ENCODE measurements at regions not wholly inside any gene's neighbourhood (a gene's known extent, or its start where the extent isn't known, plus 50 kb on each side); places are given as distances from the start of the nearest gene placed in this dataset.

DNA sequence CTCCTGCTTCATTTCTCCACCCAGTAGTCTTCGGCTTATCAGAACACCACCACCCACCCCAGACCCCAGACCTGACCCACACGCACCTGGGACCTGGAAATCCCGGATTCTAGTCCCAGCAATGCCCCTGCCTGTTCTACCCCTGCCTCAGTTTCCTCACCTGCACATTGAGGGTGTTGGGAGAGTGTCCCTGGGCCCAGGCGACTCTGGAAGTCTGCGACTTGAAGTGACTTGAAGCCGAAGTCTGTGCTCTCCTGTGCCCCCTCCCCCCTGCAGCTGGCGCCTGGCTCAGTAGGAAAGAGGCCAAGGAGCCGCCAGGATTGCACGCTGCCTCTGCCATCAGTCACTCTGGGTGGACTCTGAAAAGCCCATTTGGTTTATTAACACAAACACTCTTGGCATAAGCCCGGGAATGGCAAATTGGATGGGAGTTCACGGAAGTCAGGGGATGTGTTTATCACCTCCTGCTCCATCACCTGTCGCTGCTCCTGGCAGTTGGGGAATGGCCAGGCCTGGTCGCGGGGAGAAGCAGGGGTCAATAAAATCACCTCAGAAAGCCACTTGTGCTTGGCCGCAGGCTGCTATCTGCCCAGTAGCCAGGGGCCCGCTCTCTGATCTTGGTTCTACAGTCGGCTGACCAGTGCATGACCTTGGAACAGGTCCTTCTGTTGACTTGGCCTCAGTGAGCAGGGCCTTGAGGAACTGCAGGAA is 132.7 kb downstream of the ACTL8 start:
- TF ChIP-seq, protein P1, sequence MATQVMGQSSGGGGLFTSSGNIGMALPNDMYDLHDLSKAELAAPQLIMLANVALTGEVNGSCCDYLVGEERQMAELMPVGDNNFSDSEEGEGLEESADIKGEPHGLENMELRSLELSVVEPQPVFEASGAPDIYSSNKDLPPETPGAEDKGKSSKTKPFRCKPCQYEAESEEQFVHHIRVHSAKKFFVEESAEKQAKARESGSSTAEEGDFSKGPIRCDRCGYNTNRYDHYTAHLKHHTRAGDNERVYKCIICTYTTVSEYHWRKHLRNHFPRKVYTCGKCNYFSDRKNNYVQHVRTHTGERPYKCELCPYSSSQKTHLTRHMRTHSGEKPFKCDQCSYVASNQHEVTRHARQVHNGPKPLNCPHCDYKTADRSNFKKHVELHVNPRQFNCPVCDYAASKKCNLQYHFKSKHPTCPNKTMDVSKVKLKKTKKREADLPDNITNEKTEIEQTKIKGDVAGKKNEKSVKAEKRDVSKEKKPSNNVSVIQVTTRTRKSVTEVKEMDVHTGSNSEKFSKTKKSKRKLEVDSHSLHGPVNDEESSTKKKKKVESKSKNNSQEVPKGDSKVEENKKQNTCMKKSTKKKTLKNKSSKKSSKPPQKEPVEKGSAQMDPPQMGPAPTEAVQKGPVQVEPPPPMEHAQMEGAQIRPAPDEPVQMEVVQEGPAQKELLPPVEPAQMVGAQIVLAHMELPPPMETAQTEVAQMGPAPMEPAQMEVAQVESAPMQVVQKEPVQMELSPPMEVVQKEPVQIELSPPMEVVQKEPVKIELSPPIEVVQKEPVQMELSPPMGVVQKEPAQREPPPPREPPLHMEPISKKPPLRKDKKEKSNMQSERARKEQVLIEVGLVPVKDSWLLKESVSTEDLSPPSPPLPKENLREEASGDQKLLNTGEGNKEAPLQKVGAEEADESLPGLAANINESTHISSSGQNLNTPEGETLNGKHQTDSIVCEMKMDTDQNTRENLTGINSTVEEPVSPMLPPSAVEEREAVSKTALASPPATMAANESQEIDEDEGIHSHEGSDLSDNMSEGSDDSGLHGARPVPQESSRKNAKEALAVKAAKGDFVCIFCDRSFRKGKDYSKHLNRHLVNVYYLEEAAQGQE (IDR thresholded peaks at IDR 0.05; ENCODE audit: insufficient read depth in 1 of 2, low read depth in 2 of 2, low read length in 2 of 2) = no peak
- TF ChIP-seq SIN3A (IDR thresholded peaks at IDR 0.05; ENCODE audit: borderline replicate concordance, insufficient read depth, low read length) (no peak), TAF1 (IDR thresholded peaks at IDR 0.05; ENCODE audit: borderline replicate concordance, insufficient read depth, low read length) (no peak), FOXP2 (optimal IDR thresholded peaks at IDR 0.05; ENCODE audit: borderline replicate concordance, extremely low read depth, extremely low read length, insufficient read depth) (no peak), POLR2AphosphoS5 (IDR thresholded peaks at IDR 0.05; ENCODE audit: low read depth, low read length) (no peak)

GRCh38 chr1:17890056-17890814 is 135.1 kb downstream of the ACTL8 start:
- TF ChIP-seq, protein P1 (IDR thresholded peaks at IDR 0.05; ENCODE audit: insufficient read depth in 1 of 2, low read depth in 2 of 2, low read length in 2 of 2) = no peak

DNA sequence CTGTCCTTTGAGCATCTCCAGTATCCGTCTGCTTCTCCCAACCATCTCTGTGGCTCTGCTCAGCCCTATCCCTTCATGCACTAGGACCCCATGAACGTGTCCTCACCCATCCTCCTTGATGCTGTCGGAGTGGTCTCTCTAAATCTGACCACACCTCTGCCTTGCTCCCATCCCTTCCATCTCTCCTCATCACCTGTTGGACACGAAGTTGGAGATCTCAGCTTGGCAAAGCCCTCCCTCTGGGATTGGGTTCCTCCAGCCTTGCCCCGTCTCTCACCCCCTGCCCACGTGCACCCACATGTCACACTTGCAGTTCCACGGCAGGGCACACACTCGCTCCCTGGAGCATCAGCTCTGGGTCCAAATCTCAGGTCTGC is 135.7 kb downstream of the ACTL8 start:
- TF ChIP-seq TAF1 (IDR thresholded peaks at IDR 0.05; ENCODE audit: borderline replicate concordance, insufficient read depth, low read length) = no peak
- no peak for TF ChIP-seq POLR2AphosphoS5 (IDR thresholded peaks at IDR 0.05; ENCODE audit: low read depth, low read length)
- TF ChIP-seq SIN3A (IDR thresholded peaks at IDR 0.05; ENCODE audit: borderline replicate concordance, insufficient read depth, low read length) = no peak
- TF ChIP-seq, protein P1 (IDR thresholded peaks at IDR 0.05; ENCODE audit: insufficient read depth in 1 of 2, low read depth in 2 of 2, low read length in 2 of 2) = no peak
- no peak for TF ChIP-seq FOXP2 (optimal IDR thresholded peaks at IDR 0.05; ENCODE audit: borderline replicate concordance, extremely low read depth, extremely low read length, insufficient read depth)

GRCh38 chr1:17891205-17892110 is 136.3 kb downstream of the ACTL8 start:
- no peak for TF ChIP-seq FOXP2 (optimal IDR thresholded peaks at IDR 0.05; ENCODE audit: borderline replicate concordance, extremely low read depth, extremely low read length, insufficient read depth)
- no peak for TF ChIP-seq SIN3A (IDR thresholded peaks at IDR 0.05; ENCODE audit: borderline replicate concordance, insufficient read depth, low read length)
- TF ChIP-seq TAF1 (IDR thresholded peaks at IDR 0.05; ENCODE audit: borderline replicate concordance, insufficient read depth, low read length) = no peak
- TF ChIP-seq, protein P1 (IDR thresholded peaks at IDR 0.05; ENCODE audit: insufficient read depth in 1 of 2, low read depth in 2 of 2, low read length in 2 of 2) = no peak
- TF ChIP-seq POLR2AphosphoS5 (IDR thresholded peaks at IDR 0.05; ENCODE audit: low read depth, low read length) = no peak
